ENCODE measurements at regions not wholly inside any gene's neighbourhood (a gene's known extent, or its start where the extent isn't known, plus 50 kb on each side); places are given as distances from the start of the nearest gene placed in this dataset.

DNA sequence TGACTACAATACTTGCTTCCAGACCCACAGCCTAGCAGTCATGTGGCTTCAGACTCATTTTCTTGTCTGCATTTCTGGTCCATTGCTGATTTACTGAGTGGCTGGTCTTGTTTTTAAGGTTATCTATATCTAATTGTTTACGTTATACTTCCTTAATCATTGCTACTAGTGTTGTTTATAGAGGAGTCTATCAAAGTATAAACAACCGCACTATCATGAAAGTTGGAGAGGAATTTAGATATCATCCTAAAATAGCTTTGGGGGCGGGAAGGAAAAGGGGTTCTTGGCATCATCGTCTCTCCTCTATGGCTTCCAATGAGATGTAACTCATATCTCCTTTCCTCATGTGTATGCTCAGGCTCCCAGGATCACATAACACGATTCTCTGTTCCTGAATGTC lies 372.1 kb upstream of the PBX1 start:
- intact Hi-C loops (cut with micrococcal nuclease), result no loop called here
- no peaks in the 10 kb centered on the region for H3K4me1 Mint-ChIP-seq
- peaks cover 8% of the 10 kb centered on the region for H3K9me3 Mint-ChIP-seq
- no peak overlapping the region for H3K4me3 Mint-ChIP-seq
- no peak for DNase-seq
- H3K36me3 Mint-ChIP-seq (ENCODE audit: low read depth), result no peaks in the 10 kb centered on the region
- no peak overlapping the region for H3K27ac Mint-ChIP-seq
- H3K27me3 Mint-ChIP-seq, result no peaks in the 10 kb centered on the region

DNA sequence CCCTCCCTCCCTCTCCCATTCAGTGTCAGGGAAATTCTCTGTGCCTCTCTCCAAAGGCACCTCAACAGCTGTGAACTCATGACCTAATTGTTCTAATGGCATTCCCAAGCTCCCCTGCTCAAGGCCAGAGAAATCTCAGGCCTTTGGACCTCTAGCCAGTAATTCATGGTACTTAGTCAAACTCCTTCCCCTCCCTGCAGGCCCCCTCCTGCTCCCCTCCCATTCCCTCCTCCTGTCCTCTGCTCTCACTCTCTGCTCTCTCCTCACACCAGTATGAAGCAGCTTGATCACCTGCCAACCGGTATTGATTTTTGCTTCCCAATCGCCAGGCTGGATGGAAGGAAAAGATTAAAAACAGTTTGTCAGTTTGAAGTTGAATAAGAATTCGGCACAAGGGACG lies 370.5 kb upstream of the PBX1 start:
- no peak for DNase-seq
- H3K4me1 Mint-ChIP-seq, result no peaks in the 10 kb centered on the region
- H3K27me3 Mint-ChIP-seq, result no peaks in the 10 kb centered on the region
- H3K9me3 Mint-ChIP-seq, result peaks cover 9% of the 10 kb centered on the region
- no peak overlapping the region for H3K27ac Mint-ChIP-seq
- no peaks in the 10 kb centered on the region for H3K36me3 Mint-ChIP-seq (ENCODE audit: low read depth)
- intact Hi-C loops (cut with micrococcal nuclease), result no loop called here
- no peak overlapping the region for H3K4me3 Mint-ChIP-seq

DNA sequence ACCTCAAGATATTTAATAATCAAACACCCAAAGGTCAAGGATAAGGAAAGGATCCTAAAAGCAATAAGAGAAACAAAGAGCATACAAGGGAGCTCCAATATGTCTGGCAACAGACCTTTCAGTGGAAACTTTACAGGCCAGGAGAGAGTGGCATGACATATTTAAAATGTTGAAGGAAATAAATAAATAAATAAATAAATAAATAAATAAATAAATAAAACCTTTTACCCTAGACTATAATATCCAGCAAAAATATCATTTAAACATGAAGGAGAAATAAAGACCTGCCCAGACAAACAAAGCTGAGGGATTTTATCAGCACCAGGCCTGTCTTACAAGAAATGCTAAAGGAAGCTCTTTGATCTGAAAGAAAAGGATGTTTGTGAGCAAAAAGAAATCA lies 367.8 kb upstream of the PBX1 start:
- Mint-ChIP-seq H3K27ac (no peak overlapping the region), H3K4me3 (no peak overlapping the region), H3K27me3 (no peaks in the 10 kb centered on the region), H3K36me3 (ENCODE audit: low read depth) (no peaks in the 10 kb centered on the region), H3K4me1 (no peaks in the 10 kb centered on the region), H3K9me3 (peaks cover 13% of the 10 kb centered on the region)
- intact Hi-C loops (cut with micrococcal nuclease), result no loop called here
- DNase-seq, result no peak

DNA sequence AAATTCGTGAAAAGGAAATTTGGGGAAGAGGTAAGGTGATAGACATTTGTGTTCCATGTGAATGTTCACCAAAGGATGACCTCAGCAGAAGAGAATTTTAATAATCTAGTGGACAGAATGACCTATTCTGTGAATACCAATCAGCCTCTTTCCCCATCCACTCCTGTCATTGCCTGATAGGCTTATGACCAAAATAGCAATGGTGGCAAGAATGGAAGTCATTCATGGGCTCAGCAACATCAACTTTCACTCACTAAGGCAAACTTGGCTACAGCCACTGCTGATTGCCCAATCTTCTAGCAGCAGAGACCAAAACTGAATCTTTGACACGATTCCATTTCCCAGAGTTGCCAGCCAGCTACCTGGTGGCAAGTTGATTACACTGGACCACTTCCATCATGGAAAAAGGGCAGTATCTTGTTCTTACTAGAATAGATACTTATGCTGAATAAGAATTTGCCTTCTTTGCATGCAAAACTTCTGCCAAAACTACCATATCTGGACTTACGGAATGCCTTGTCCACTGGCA lies 348.7 kb upstream of the PBX1 start:
- Mint-ChIP-seq H3K27me3 (no peaks in the 10 kb centered on the region), H3K27ac (no peak overlapping the region), H3K36me3 (ENCODE audit: low read depth) (no peaks in the 10 kb centered on the region), H3K4me1 (no peaks in the 10 kb centered on the region), H3K4me3 (no peak overlapping the region), H3K9me3 (no peaks in the 10 kb centered on the region)
- intact Hi-C loops (cut with micrococcal nuclease), result no loop called here
- DNase-seq, result no peak

DNA sequence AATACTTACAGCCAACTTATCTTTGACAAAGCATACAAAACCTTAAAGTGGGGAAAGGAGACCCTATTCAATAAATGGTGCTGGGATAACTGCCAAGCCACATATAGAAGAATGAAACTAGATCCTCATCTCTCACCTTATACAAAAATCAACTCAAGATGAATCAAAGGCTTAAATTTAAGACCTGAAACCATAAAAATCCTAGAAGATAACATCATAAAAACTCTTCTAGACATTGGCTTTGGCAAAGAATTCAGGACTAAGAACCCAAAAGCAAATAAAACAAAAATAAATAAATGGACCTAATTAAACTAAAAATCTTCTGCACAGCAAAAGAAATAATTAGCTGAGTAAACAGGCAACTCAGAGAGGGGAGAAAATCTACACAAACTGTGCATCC lies 335.6 kb upstream of the PBX1 start:
- peaks cover 9% of the 10 kb centered on the region for H3K9me3 Mint-ChIP-seq
- no peaks in the 10 kb centered on the region for H3K4me1 Mint-ChIP-seq
- intact Hi-C loops (cut with micrococcal nuclease), result no loop called here
- no peak overlapping the region for H3K27ac Mint-ChIP-seq
- no peaks in the 10 kb centered on the region for H3K36me3 Mint-ChIP-seq (ENCODE audit: low read depth)
- no peaks in the 10 kb centered on the region for H3K27me3 Mint-ChIP-seq
- DNase-seq, result no peak
- H3K4me3 Mint-ChIP-seq, result no peak overlapping the region

DNA sequence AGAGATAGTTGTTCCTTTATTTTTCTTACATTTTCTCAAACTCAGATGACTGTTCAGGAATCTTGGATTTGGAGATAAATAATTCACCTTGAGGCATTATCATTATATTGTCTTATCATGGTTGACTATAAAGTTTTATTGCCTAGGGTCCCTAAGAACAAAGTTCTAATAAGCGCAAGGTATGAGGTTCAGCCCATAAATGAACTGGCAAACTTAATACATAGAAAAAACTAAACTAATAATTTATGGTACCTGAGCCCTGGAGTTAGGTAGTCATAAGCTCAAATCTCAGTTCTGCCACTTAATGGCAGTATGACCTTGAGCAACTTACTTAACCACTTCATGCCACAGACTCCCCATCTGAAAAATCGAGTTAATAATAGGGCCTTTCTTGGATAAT lies 334.0 kb upstream of the PBX1 start:
- DNase-seq, result no peak
- Mint-ChIP-seq H3K4me3 (no peak overlapping the region), H3K4me1 (no peaks in the 10 kb centered on the region), H3K9me3 (peaks cover 8% of the 10 kb centered on the region), H3K36me3 (ENCODE audit: low read depth) (no peaks in the 10 kb centered on the region), H3K27me3 (no peaks in the 10 kb centered on the region), H3K27ac (no peak overlapping the region)
- intact Hi-C loops (cut with micrococcal nuclease), result no loop called here

DNA sequence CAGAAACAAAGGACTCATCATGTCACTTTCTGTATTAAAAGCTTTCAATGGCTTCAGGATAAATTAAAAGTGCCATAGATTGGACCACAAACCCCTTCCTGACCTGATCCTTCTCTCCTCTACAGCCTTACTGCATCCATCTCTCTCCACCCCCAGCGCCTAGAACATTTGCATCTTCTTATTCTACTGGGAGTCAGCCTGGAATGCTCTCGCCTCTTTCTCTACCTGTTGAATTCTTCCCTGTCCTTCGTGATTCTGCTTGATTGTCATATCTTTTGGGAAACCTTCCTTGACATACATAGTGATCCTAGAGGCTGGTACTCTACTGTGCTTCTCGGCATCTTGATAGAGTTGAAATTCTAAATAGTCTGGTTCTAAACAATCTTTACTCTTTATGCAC lies 332.0 kb upstream of the PBX1 start:
- no peak for DNase-seq
- H3K4me3 Mint-ChIP-seq, result no peak overlapping the region
- no peaks in the 10 kb centered on the region for H3K36me3 Mint-ChIP-seq (ENCODE audit: low read depth)
- H3K4me1 Mint-ChIP-seq, result no peaks in the 10 kb centered on the region
- no peaks in the 10 kb centered on the region for H3K27me3 Mint-ChIP-seq
- peaks cover 8% of the 10 kb centered on the region for H3K9me3 Mint-ChIP-seq
- H3K27ac Mint-ChIP-seq, result no peak overlapping the region
- intact Hi-C loops (cut with micrococcal nuclease), result no loop called here

DNA sequence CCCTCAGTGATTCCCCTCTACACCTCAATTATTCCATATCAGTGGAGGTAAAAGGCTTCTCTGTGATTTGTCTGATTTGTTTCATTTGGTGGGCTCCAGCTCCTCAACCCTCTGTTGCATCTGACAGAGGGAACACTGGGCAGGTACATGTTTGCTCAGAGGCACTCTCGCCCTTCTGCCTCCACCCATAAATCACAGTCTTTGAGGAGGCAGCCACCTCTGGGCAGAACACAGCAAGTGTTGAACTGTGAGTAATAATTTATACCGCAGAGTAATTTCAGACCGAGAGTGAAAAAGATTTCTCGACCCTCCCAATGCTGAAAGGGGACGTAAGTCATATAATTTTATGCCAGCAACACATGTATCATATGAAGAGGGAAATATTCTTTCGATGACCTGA lies 330.1 kb upstream of the PBX1 start:
- intact Hi-C loops (cut with micrococcal nuclease), result no loop called here
- H3K4me3 Mint-ChIP-seq, result no peak overlapping the region
- H3K4me1 Mint-ChIP-seq, result no peaks in the 10 kb centered on the region
- H3K36me3 Mint-ChIP-seq (ENCODE audit: low read depth), result no peaks in the 10 kb centered on the region
- no peak overlapping the region for H3K27ac Mint-ChIP-seq
- H3K9me3 Mint-ChIP-seq, result peaks cover 8% of the 10 kb centered on the region
- no peak for DNase-seq
- no peaks in the 10 kb centered on the region for H3K27me3 Mint-ChIP-seq

DNA sequence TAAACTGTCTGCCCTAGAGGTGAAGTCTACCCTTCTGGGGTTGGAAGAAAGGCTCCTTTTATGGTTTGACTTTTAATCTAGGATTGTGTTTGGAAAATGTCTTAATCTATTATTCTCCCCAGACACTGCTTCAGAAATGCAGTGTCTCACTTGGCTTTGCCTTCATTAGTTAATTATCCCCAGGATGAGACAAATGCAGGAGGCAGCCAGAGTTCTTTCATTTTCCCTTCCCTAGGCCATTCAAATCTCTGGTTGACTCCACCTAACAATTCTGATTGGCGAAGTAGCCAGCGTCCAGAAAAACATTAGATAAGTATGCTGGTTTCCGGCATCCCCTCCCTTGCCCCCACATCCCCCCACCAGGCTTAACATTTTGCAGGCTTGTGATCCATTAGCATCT lies 325.8 kb upstream of the PBX1 start:
- no peaks in the 10 kb centered on the region for H3K4me1 Mint-ChIP-seq
- DNase-seq, result no peak
- no peak overlapping the region for H3K4me3 Mint-ChIP-seq
- no peaks in the 10 kb centered on the region for H3K27me3 Mint-ChIP-seq
- intact Hi-C loops (cut with micrococcal nuclease), result no loop called here
- peaks cover 4% of the 10 kb centered on the region for H3K9me3 Mint-ChIP-seq
- no peak overlapping the region for H3K27ac Mint-ChIP-seq
- no peaks in the 10 kb centered on the region for H3K36me3 Mint-ChIP-seq (ENCODE audit: low read depth)

DNA sequence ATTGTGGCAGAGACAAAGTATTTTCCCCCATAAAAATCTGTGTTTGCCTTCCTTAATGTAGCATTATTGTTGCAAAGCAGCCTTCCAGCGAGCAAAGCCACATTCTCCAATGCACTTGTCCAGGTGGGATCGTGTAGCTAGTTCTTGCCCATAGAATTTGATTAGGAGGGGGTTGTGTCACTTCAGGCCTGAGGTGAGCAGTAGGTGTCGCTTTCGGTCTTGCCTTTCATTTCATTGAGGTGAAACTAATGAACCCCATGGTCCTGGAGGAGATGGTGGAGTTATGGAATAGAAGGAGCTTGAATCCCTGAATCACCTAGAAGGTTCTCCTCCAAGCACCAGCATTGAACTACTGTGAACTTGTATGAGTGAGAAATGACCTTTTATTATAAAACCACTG lies 318.9 kb upstream of the PBX1 start:
- Mint-ChIP-seq H3K27ac (no peak overlapping the region), H3K4me3 (no peak overlapping the region), H3K4me1 (no peaks in the 10 kb centered on the region), H3K9me3 (no peaks in the 10 kb centered on the region), H3K36me3 (ENCODE audit: low read depth) (no peaks in the 10 kb centered on the region), H3K27me3 (no peaks in the 10 kb centered on the region)
- DNase-seq, result no peak
- intact Hi-C loops (cut with micrococcal nuclease), result no loop called here

DNA sequence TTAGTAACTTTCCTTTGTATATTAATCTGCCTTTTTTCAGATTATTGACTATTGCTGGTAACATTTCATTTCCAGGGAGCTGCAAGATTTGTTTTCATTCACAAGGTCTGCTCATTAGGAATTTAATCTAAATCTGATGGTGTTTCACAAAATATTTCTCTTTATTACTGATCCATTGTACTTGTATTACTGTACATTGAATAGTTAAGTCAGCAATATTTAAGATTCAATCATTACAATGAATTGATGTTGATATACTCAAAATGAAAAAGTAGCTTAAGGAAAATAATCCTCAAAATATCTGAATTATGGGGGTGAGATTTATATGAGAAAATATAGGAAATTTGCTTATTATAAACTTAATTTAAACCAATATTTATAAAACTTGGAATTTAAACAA lies 308.6 kb upstream of the PBX1 start:
- no peak for DNase-seq
- H3K4me3 Mint-ChIP-seq, result no peak overlapping the region
- intact Hi-C loops (cut with micrococcal nuclease), result no loop called here
- no peaks in the 10 kb centered on the region for H3K27me3 Mint-ChIP-seq
- no peaks in the 10 kb centered on the region for H3K4me1 Mint-ChIP-seq
- H3K36me3 Mint-ChIP-seq (ENCODE audit: low read depth), result no peaks in the 10 kb centered on the region
- H3K9me3 Mint-ChIP-seq, result peaks cover 13% of the 10 kb centered on the region
- H3K27ac Mint-ChIP-seq, result no peak overlapping the region

DNA sequence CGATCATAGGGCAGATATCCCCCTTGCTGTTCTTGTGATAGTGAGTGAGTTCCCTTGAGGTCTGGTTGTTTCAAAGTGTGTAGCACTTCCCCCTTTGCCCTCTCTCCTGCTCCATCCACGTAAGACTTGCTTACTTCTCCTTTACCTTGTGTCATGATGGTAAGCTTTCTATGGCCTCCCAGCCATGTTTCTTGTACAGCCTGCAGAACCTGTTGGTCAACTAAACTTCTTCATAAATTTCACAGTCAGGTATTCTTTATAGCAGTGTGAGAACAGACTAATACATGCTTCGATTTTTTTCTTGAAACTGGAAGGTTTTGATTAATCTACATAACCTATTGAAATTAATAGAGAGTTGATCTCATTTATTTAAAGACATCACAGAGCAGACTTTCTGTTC lies 302.5 kb upstream of the PBX1 start:
- no peaks in the 10 kb centered on the region for H3K4me1 Mint-ChIP-seq
- no peak overlapping the region for H3K4me3 Mint-ChIP-seq
- intact Hi-C loops (cut with micrococcal nuclease), result no loop called here
- peaks cover 14% of the 10 kb centered on the region for H3K9me3 Mint-ChIP-seq
- no peaks in the 10 kb centered on the region for H3K36me3 Mint-ChIP-seq (ENCODE audit: low read depth)
- DNase-seq, result no peak
- no peak overlapping the region for H3K27ac Mint-ChIP-seq
- no peaks in the 10 kb centered on the region for H3K27me3 Mint-ChIP-seq

DNA sequence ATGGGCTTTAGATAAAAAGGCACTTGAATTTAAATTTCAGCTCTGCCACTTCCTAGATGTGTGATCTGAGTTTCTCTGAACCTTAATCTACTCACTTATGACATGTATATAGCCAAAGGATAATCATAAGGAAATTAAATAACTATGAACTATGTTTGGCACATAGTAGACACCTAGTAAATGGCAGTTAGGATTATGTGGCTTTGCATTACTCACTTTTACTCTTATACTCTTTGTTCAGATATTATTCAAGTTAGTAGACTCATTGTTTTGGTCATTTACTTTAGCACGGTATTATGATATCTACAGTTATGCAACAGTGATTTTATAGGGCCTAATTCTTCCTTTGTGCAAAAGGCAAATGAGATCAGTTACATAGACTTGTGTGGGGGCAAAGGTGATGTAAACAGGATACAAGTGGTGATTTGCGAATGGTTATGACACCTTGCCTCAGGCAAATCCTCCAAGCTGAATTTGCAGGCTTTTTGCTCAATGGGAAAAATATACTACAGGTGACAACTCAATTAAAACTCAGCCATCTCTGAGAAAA lies 297.2 kb upstream of the PBX1 start:
- Mint-ChIP-seq H3K27ac (no peak overlapping the region), H3K36me3 (ENCODE audit: low read depth) (no peaks in the 10 kb centered on the region), H3K4me3 (no peak overlapping the region), H3K27me3 (no peaks in the 10 kb centered on the region), H3K9me3 (peaks cover 5% of the 10 kb centered on the region), H3K4me1 (no peaks in the 10 kb centered on the region)
- DNase-seq, result no peak
- intact Hi-C loops (cut with micrococcal nuclease), result no loop called here

DNA sequence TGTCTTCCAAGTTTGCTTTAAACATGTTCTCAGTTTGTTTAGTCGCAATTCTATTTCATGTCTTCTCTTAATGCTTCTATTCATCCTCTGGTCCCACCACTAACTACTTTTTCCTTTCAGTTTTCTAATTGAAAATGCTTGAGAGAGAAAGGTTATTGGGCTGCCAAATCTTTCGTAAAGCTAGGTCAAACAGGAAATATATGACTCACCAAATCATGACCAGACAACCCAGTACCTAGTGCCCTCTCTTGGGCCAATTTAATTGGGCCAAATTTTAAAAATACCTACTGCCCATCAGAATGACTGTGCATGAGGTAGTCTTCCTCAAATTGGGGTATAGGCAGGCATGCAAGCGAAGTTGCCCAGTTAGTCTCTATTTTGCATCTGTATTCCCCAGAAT lies 295.4 kb upstream of the PBX1 start:
- no peak for DNase-seq
- H3K4me3 Mint-ChIP-seq, result no peak overlapping the region
- H3K27me3 Mint-ChIP-seq, result no peaks in the 10 kb centered on the region
- peaks cover 3% of the 10 kb centered on the region for H3K9me3 Mint-ChIP-seq
- intact Hi-C loops (cut with micrococcal nuclease), result no loop called here
- no peak overlapping the region for H3K27ac Mint-ChIP-seq
- H3K4me1 Mint-ChIP-seq, result no peaks in the 10 kb centered on the region
- no peaks in the 10 kb centered on the region for H3K36me3 Mint-ChIP-seq (ENCODE audit: low read depth)

DNA sequence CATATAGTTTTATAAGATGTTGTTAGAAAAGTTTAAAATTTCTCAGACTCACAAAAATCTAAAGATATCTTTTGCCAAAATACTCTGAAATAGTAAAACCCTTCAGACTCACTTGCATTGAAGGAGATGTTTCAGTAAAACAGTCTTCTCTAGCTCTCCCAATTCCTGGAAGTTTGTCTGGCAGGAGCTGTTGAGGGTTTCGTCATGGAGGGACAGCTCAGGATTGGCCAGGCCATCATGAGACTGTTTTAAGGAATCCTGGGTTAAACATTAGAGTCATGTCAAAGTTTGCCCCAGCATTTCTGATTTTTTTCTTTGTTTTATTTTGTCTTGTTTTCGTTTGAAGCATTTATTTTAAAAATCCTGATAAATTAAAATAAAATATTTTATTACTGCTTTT lies 293.8 kb upstream of the PBX1 start:
- H3K27ac Mint-ChIP-seq, result no peak overlapping the region
- H3K27me3 Mint-ChIP-seq, result no peaks in the 10 kb centered on the region
- no peaks in the 10 kb centered on the region for H3K36me3 Mint-ChIP-seq (ENCODE audit: low read depth)
- DNase-seq, result no peak
- intact Hi-C loops (cut with micrococcal nuclease), result no loop called here
- H3K4me1 Mint-ChIP-seq, result no peaks in the 10 kb centered on the region
- no peak overlapping the region for H3K4me3 Mint-ChIP-seq
- peaks cover 3% of the 10 kb centered on the region for H3K9me3 Mint-ChIP-seq

Data from activated CD4-positive, alpha-beta T cell treated with anti-CD3 and anti-CD28 coated beads, Interleukin-2, amount 10 ng/mL, durations not matched to agents 24 days and 14 days (primary cell).